K562 (cell line): ENCODE measurements at regions not wholly inside any gene's neighbourhood (a gene's known extent, or its start where the extent isn't known, plus 50 kb on each side); places are given as distances from the start of the nearest gene placed in this dataset.

Experiments used
- CBX2 ChIP-seq: fragments of 200-600 bp; sonication (generic); IDR thresholded peaks from one replicate; pipeline ENCODE4 v1.6.1; 2012; ENCODE audit warnings: mild to moderate bottlenecking, low read length, inconsistent platforms; ENCODE audit not compliant: insufficient read depth, poor library complexity, severe bottlenecking
- HMBOX1 ChIP-seq: sonication (generic); IDR thresholded peaks from 2 replicates; pipeline ENCODE4 v1.6.1; 2016
- LCOR ChIP-seq: sonication (generic); formaldehyde crosslinking; IDR thresholded peaks from 2 replicates; pipeline ENCODE4 v1.8.0; 2022; ENCODE audit warnings: mild to moderate bottlenecking, missing genetic modification reagents
- PHF20 ChIP-seq: fragments of 450-650 bp; IDR thresholded peaks from 2 replicates; pipeline ENCODE4 v1.6.1; 2018; ENCODE audit not compliant: partially characterized antibody
- ZBTB7A ChIP-seq: IDR thresholded peaks from 2 replicates; pipeline ENCODE4 v1.6.1; 2011; ENCODE audit warnings: low read depth, mild to moderate bottlenecking, low read length, moderate library complexity, borderline replicate concordance; ENCODE audit not compliant: control insufficient read depth
- TF ChIP-seq, protein P1 (sequence below), 3 experiments: IDR thresholded peaks in 2 of 3; conservative IDR thresholded peaks in 1 of 3; 2 replicates each; pipeline ENCODE4 v1.5.1; 2011 to 2012; ENCODE audit warnings: low read length in 3 of 3, mild to moderate bottlenecking in 3 of 3, control low read depth in 2 of 3, improper control_type of control experiment in 1 of 3, inconsistent platforms in 1 of 3, low read depth in 1 of 3, mixed read lengths in 1 of 3, moderate library complexity in 1 of 3; ENCODE audit not compliant: insufficient read depth in 2 of 3
- TF ChIP-seq, protein P2 (sequence below): fragments of 450-650 bp; IDR thresholded peaks from one replicate; pipeline ENCODE4 v1.6.1; 2018; ENCODE audit warnings: mild to moderate bottlenecking, moderate library complexity; ENCODE audit not compliant: partially characterized antibody

GRCh38 chr6:14957355-14958059, 288.4 kb upstream of the JARID2 start:
- no peak for TF ChIP-seq LCOR
- no peak for TF ChIP-seq PHF20
- TF ChIP-seq CBX2: no peak
- TF ChIP-seq, protein P1, sequence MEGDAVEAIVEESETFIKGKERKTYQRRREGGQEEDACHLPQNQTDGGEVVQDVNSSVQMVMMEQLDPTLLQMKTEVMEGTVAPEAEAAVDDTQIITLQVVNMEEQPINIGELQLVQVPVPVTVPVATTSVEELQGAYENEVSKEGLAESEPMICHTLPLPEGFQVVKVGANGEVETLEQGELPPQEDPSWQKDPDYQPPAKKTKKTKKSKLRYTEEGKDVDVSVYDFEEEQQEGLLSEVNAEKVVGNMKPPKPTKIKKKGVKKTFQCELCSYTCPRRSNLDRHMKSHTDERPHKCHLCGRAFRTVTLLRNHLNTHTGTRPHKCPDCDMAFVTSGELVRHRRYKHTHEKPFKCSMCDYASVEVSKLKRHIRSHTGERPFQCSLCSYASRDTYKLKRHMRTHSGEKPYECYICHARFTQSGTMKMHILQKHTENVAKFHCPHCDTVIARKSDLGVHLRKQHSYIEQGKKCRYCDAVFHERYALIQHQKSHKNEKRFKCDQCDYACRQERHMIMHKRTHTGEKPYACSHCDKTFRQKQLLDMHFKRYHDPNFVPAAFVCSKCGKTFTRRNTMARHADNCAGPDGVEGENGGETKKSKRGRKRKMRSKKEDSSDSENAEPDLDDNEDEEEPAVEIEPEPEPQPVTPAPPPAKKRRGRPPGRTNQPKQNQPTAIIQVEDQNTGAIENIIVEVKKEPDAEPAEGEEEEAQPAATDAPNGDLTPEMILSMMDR (IDR thresholded peaks at IDR 0.05 in 2 of 3, conservative IDR thresholded peaks at IDR 0.05 in 1 of 3; ENCODE audit: insufficient read depth in 2 of 3, low read depth in 1 of 3, low read length in 3 of 3): no peak
- no peak for TF ChIP-seq HMBOX1
- TF ChIP-seq, protein P2, sequence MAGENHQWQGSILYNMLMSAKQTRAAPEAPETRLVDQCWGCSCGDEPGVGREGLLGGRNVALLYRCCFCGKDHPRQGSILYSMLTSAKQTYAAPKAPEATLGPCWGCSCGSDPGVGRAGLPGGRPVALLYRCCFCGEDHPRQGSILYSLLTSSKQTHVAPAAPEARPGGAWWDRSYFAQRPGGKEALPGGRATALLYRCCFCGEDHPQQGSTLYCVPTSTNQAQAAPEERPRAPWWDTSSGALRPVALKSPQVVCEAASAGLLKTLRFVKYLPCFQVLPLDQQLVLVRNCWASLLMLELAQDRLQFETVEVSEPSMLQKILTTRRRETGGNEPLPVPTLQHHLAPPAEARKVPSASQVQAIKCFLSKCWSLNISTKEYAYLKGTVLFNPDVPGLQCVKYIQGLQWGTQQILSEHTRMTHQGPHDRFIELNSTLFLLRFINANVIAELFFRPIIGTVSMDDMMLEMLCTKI: no peak
- no peak for TF ChIP-seq ZBTB7A
